Fibroblast of peridontal ligament (primary cell): ENCODE measurements at regions not wholly inside any gene's neighbourhood (a gene's known extent, or its start where the extent isn't known, plus 50 kb on each side); places are given as distances from the start of the nearest gene placed in this dataset.
A peak's percentile ranks its signal among the peaks of the same experiment; 100 is the strongest.
"Not testable (repeated sequence)": the region's sequence is repeated elsewhere in the genome, so short reads cannot be mapped to it uniquely, and the experiment has no call there.

Experiments used
- DNase-seq: peaks from one replicate; pipeline ENCODE4 v3.0.0-alpha.2; 2010; ENCODE audit errors: extremely low read depth

GRCh38 chr16:87150262-87150661 is 166.9 kb downstream of the C16orf95 start:
- DNase-seq, result no peak

- DNase-seq, result peak; percentile 41
Measured at GRCh38 chr16:87150681-87151280, 166.4 kb downstream of the C16orf95 start.

GRCh38 chr16:87152221-87152755 is 164.9 kb downstream of the C16orf95 start:
- no peak for DNase-seq

GRCh38 chr16:87153326-87153725 is 163.9 kb downstream of the C16orf95 start:
- DNase-seq, result no peak

- not testable (repeated sequence) for DNase-seq
Measured at GRCh38 chr16:87155315-87155714, 161.9 kb downstream of the C16orf95 start.

- no peak for DNase-seq
Measured at GRCh38 chr16:87156195-87156594, 161.0 kb downstream of the C16orf95 start.

- DNase-seq, result no peak
Measured at GRCh38 chr16:87160234-87160636, 157.0 kb downstream of the C16orf95 start.

GRCh38 chr16:87160701-87161337 is 156.4 kb downstream of the C16orf95 start:
- DNase-seq, result no peak

GRCh38 chr16:87161410-87161809 is 155.8 kb downstream of the C16orf95 start:
- DNase-seq, result not testable (repeated sequence)

- DNase-seq, result no peak
Measured at GRCh38 chr16:87161822-87162676, 155.1 kb downstream of the C16orf95 start.

GRCh38 chr16:87162799-87163198 is 154.4 kb downstream of the C16orf95 start:
- not testable (repeated sequence) for DNase-seq

- DNase-seq, result no peak
Measured at GRCh38 chr16:87163637-87164036, 153.6 kb downstream of the C16orf95 start.

GRCh38 chr16:87165151-87165550 is 152.0 kb downstream of the C16orf95 start:
- DNase-seq, result no peak

GRCh38 chr16:87165885-87166284 is 151.3 kb downstream of the C16orf95 start:
- DNase-seq, result peak; percentile 23

GRCh38 chr16:87166321-87166720 is 150.9 kb downstream of the C16orf95 start:
- no peak for DNase-seq

- no peak for DNase-seq
Measured at GRCh38 chr16:87166934-87167333, 150.3 kb downstream of the C16orf95 start.

GRCh38 chr16:87169509-87169995 is 147.6 kb downstream of the C16orf95 start:
- DNase-seq, result no peak

GRCh38 chr16:87170310-87170709 is 146.9 kb downstream of the C16orf95 start:
- DNase-seq, result no peak

GRCh38 chr16:87171723-87172122 is 145.5 kb downstream of the C16orf95 start:
- DNase-seq, result no peak

- no peak for DNase-seq
Measured at GRCh38 chr16:87172632-87173031, 144.6 kb downstream of the C16orf95 start.

- DNase-seq, result peak; percentile 33
Measured at GRCh38 chr16:87173294-87173893, 143.8 kb downstream of the C16orf95 start.

- no peak for DNase-seq
Measured at GRCh38 chr16:87174061-87174460, 143.1 kb downstream of the C16orf95 start.
